ENCODE measurements at regions not wholly inside any gene's neighbourhood (a gene's known extent, or its start where the extent isn't known, plus 50 kb on each side); places are given as distances from the start of the nearest gene placed in this dataset.

- no peak for TF ChIP-seq POLR2AphosphoS5 (IDR thresholded peaks at IDR 0.05; ENCODE audit: low read depth, low read length)
- no peak for TF ChIP-seq CTCF (IDR thresholded peaks at IDR 0.05)
- no peak for TF ChIP-seq RAD21 (IDR thresholded peaks at IDR 0.05; ENCODE audit: low read length)
- TF ChIP-seq RCOR1 (IDR thresholded peaks at IDR 0.05; ENCODE audit: low read length) = no peak
- TF ChIP-seq GABPA (IDR thresholded peaks at IDR 0.05; ENCODE audit: low read depth) = no peak
Measured at GRCh38 chr10:120960725-120961124, 109.6 kb downstream of the WDR11 start.

All from SK-N-SH (cell line).